GM10248 (cell line): ENCODE measurements at regions not wholly inside any gene's neighbourhood (a gene's known extent, or its start where the extent isn't known, plus 50 kb on each side); places are given as distances from the start of the nearest gene placed in this dataset.
"Not testable (repeated sequence)": the region's sequence is repeated elsewhere in the genome, so short reads cannot be mapped to it uniquely, and the experiment has no call there.

Experiments
- CTCF ChIA-PET: fragments of 300-600 bp; sonication (Branson Sonifier 250); formaldehyde crosslinking; extraction: SDS; loops from one replicate; lab custom pipeline; 2021; ENCODE audit warnings: antibody characterized with exemption; lab: Yijun Ruan, JAX
- POLR2A ChIA-PET: fragments of 350-650 bp; sonication (Branson Sonifier 250); formaldehyde crosslinking; extraction: SDS; loops from one replicate; lab custom pipeline; 2020; ENCODE audit warnings: antibody characterized with exemption; lab: Yijun Ruan, JAX
- DNase-seq: peaks from one replicate; pipeline ENCODE4 v3.0.0; 2012; ENCODE audit errors: extremely low spot score
- TF ChIP-seq, protein P1 (sequence below): IDR thresholded peaks from 2 replicates; pipeline ENCODE4 v1.5.1; 2012; ENCODE audit warnings: mild to moderate bottlenecking, low read depth; ENCODE audit errors: extremely low read depth, missing control alignments, control extremely low read depth

DNA sequence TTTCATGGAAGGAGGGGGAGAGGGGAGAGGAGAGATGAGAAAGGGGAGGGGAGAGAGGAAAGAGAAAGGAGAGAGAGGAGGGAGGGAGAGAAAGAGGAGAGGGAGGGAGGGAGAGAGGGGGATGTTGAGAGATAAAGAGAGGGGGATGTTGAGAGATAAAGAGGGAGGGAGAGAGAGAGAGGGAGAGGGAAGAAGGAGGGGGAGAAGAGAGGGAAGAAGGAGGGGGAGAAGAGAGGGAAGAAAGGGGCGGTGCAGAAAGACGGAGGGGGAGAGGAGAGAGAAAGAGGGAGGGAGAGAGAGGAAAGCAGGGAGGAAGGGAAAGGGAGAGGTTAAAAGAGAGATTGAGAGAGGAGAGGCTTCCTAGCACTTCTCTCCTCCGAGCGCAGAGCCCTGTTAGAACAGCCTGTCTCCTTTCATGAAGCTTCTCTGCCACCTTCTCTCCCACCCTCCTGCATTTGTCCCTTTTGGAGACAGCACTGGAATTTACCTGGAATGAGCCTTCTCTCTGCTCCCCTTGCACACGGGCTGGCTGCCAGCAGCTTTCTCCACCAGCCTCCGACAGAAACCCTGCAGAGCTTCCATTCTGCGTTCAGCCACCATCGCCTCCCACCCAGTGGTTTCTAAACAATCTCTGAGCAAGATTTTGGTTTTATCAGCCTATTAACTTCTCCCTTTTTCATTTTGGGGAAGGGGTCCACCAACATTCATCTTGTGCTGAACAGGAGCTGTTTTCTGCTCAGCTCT is 74.0 kb upstream of the CARD11 start:
- ChIA-PET POLR2A (no interaction called here), CTCF (interaction anchor here (0.7 to 1.3 kb wide), 3 partner anchors 12 to 37 kb away, joined by 3 to 4 read pairs (median 3); no protein-coding TSS in a partner anchor)
- TF ChIP-seq, protein P1, sequence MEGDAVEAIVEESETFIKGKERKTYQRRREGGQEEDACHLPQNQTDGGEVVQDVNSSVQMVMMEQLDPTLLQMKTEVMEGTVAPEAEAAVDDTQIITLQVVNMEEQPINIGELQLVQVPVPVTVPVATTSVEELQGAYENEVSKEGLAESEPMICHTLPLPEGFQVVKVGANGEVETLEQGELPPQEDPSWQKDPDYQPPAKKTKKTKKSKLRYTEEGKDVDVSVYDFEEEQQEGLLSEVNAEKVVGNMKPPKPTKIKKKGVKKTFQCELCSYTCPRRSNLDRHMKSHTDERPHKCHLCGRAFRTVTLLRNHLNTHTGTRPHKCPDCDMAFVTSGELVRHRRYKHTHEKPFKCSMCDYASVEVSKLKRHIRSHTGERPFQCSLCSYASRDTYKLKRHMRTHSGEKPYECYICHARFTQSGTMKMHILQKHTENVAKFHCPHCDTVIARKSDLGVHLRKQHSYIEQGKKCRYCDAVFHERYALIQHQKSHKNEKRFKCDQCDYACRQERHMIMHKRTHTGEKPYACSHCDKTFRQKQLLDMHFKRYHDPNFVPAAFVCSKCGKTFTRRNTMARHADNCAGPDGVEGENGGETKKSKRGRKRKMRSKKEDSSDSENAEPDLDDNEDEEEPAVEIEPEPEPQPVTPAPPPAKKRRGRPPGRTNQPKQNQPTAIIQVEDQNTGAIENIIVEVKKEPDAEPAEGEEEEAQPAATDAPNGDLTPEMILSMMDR, result no peak
- DNase-seq, result no peak

DNA sequence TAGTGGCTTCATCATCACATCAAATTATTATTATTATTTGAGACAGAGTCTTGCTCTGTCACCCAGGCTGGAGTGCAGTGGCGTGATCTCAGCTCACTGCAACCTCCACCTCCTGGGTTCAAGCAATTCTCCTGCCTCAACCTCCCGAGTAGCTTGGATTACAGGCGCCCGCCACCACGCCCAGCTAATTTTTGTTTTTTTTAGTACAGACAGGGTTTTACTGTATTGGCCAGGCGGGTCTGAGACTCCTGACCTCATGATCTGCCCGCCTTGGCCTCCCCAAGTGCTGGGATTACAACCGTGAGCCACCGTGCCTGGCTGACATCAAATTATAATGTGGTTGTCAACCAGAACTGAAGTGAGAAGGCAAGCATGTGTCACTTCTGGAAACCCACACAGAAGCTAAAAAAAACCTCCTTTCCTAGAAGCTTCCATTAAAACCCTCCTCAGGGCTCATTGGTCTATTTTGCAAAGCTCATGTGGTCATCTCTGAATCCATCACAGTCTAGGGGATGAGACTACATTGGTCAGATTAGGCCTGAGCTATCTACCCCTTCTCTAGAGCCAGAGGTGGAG is 75.8 kb upstream of the CARD11 start:
- POLR2A ChIA-PET, DNase-seq: not testable (repeated sequence)
- CTCF ChIA-PET, result interaction anchor here (1.3 kb wide), 1 partner anchor 254 kb away, joined by 6 read pairs; no protein-coding TSS in a partner anchor

DNA sequence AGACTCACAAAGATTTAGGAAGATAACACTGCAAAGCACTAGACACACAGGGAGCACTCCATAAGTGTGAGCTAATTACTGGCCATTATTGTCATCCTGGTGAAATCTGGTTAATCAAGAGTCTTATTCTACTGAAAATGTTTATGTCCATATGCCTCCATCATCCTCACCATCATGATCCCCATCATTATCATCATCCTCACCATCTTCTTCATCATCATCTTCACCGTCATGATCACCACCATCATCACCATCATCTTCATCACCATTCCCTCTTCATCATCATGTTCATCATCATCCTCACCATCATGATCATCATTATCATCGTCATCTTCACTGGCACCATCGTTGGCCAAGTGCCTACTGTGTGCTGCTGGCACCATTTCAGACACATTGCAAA is 76.3 kb upstream of the CARD11 start:
- ChIA-PET CTCF (interaction anchor here (1.2 to 1.3 kb wide), 2 partner anchors 51 to 254 kb away, joined by 3 to 6 read pairs; no protein-coding TSS in a partner anchor), POLR2A (no interaction called here)

DNA sequence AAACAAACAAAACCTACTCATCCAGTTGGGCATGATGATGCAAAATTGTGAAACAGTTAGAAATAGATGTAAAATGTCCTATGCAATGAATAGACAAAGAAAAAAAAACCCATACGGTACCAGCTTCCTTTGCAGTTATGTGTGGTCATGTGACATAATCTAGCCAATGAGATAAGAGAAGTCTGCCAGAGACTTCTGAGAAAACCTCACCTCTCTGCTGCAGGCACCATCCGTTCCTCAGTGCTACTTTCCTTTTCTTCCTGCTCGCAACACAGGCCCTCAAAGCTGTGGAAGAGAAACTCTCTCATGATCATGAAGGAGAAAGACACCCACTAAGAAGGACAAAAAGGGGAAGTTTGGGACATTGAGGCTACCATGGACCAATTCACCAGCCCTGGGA is 76.8 kb upstream of the CARD11 start:
- ChIA-PET POLR2A (no interaction called here), CTCF (interaction anchor here (1.2 to 1.3 kb wide), 2 partner anchors 51 to 255 kb away, joined by 3 to 6 read pairs; no protein-coding TSS in a partner anchor)
- TF ChIP-seq, protein P1, result no peak
- DNase-seq, result no peak

More for the DNA sequence above, 76.3 kb upstream of the CARD11 start:
- DNase-seq, result no peak
- TF ChIP-seq, protein P1, result no peak

DNA sequence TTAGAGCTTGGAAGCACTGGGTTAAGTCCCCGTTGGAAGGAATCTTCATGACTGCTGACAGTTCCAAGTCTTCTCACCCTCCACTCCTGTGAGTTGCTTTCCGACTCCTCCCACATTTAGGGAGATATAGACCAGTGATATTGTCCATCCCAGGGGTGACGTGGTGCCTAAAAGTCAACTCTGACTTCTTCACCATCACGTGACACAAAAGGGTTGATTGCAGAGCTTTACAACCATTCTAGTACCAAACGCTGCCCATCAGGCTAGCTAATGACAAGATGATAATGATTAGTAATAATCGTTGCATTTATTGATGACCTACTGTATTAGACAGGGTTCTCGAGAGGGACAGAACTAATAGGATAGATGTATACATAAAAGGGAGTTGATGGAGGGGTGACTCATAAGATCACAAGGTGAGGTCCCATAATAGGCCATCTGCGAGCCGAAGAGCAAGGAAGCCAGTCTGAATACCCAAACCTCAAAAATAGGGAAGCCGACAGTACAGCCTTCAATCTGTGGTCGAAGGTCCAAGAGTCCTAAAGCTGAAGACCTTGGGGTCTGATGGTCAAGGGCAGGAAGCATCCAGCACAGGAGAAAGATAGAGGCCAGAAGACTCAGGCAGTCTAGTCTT is 85.3 kb upstream of the CARD11 start:
- POLR2A ChIA-PET, result no interaction called here
- TF ChIP-seq, protein P1, result no peak
- no peak for DNase-seq
- CTCF ChIA-PET, result interaction anchor here (0.7 kb wide), 1 partner anchor 11 kb away, joined by 3 read pairs; no protein-coding TSS in a partner anchor

DNA sequence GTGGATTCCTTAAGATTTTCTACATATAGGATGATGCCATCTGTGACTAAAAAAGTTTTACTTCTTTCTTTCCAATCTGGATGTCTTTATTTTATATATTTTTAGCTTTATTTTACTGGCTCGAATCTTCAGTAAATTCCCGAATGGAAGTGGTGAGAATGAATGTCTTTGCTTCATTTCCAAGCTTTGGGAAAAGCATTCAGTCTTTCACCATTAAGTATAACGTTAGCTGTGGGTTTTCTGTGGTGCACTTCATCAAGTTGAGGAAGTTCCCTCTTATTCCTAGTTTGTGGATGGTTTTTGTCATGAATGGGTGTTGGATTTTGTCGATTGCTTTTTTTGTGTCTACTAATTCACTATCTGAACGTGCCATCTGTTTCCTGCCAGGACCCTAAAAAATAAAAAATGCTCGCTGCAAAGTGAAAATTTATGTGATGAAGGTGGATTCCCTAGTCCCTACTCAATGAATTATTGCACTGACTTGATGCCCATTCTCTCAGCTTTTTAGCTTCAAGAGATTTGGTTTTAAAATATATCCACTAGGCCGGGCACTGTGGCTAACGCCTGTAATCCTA is 90.2 kb upstream of the CARD11 start:
- CTCF ChIA-PET, result interaction anchor here (2.4 to 2.8 kb wide), 2 partner anchors 11 to 21 kb away, joined by 6 to 10 read pairs; no protein-coding TSS in a partner anchor
- TF ChIP-seq, protein P1, result no peak
- no peak for DNase-seq
- POLR2A ChIA-PET, result no interaction called here
